Thymus (tissue), 11 donors: ENCODE measurements at regions not wholly inside any gene's neighbourhood (a gene's known extent, or its start where the extent isn't known, plus 50 kb on each side); places are given as distances from the start of the nearest gene placed in this dataset.

ENCODE experiments used
- DNase-seq, 9 donors: peaks; one replicate each; pipeline ENCODE4 v3.0.0-alpha.2; 2013; ENCODE audit warnings: low spot score in 9 of 9, low read depth in 6 of 9, missing footprints in 1 of 9
- H3K27ac ChIP-seq, 2 donors: one replicate each; pipeline ENCODE4 v1.5.1; 2013; ENCODE audit warnings: control low read depth in 1 of 2, low read depth in 1 of 2, low read length in 1 of 2, mild to moderate bottlenecking in 1 of 2, moderate library complexity in 1 of 2
- H3K27me3 ChIP-seq, 2 donors: one replicate each; pipeline ENCODE4 v1.5.1; 2013; ENCODE audit warnings: low read length in 1 of 2; ENCODE audit not compliant: control insufficient read depth in 2 of 2, insufficient read depth in 1 of 2
- H3K36me3 ChIP-seq, 2 donors: one replicate each; pipeline ENCODE4 v1.5.1; 2013; ENCODE audit warnings: low read length in 1 of 2, mild to moderate bottlenecking in 1 of 2, moderate library complexity in 1 of 2; ENCODE audit not compliant: control insufficient read depth in 2 of 2, insufficient read depth in 2 of 2
- H3K4me1 ChIP-seq, 2 donors: one replicate each; pipeline ENCODE4 v1.5.1; 2013; ENCODE audit warnings: low read length in 2 of 2; ENCODE audit not compliant: control insufficient read depth in 2 of 2, insufficient read depth in 2 of 2
- H3K4me3 ChIP-seq, 2 donors: one replicate each; pipeline ENCODE4 v1.5.1; 2013; ENCODE audit warnings: low read length in 2 of 2, control low read depth in 1 of 2, mild to moderate bottlenecking in 1 of 2
- H3K9me3 ChIP-seq, 2 donors: one replicate each; pipeline ENCODE4 v1.5.1; 2013; ENCODE audit warnings: low read length in 1 of 2, mild to moderate bottlenecking in 1 of 2; ENCODE audit not compliant: control insufficient read depth in 2 of 2, insufficient read depth in 1 of 2
- WGBS: extraction: QIAGEN DNeasy Blood & Tissue Kit; methylation state at CpG from one replicate; pipeline ENCODE4 v1.1.7; 2013; 5-methylcytosine and 5-hydroxymethylcytosine counted together
- donor health status: healthy.

GRCh38 chr7:46847126-46847525 is 734.8 kb downstream of the TNS3 start:
- no peaks in the 10 kb centered on the region for H3K27me3 ChIP-seq
- no peaks in the 10 kb centered on the region for H3K9me3 ChIP-seq
- WGBS = 95% methylated on average over 3 of the region's 3 CpGs
- no peak overlapping the region for H3K4me3 ChIP-seq
- no peaks in the 10 kb centered on the region for H3K4me1 ChIP-seq
- no peak overlapping the region for H3K27ac ChIP-seq
- no peaks in the 10 kb centered on the region for H3K36me3 ChIP-seq
- DNase-seq = no peak

- 93% methylated on average over 3 of the region's 3 CpGs for WGBS
Measured at GRCh38 chr7:46844486-46844885, 737.4 kb downstream of the TNS3 start.

GRCh38 chr7:46841248-46841647 is 740.7 kb downstream of the TNS3 start:
- H3K9me3 ChIP-seq = no peaks in the 10 kb centered on the region
- H3K4me3 ChIP-seq = no peak overlapping the region
- no peaks in the 10 kb centered on the region for H3K27me3 ChIP-seq
- H3K4me1 ChIP-seq = no peaks in the 10 kb centered on the region
- H3K27ac ChIP-seq = no peak overlapping the region
- H3K36me3 ChIP-seq = no peaks in the 10 kb centered on the region
- 97% methylated on average over 3 of the region's 3 CpGs for WGBS
- no peak for DNase-seq

More at GRCh38 chr7:46844486-46844885, 737.4 kb downstream of the TNS3 start:
- no peaks in the 10 kb centered on the region for H3K27me3 ChIP-seq
- H3K36me3 ChIP-seq = no peaks in the 10 kb centered on the region
- no peaks in the 10 kb centered on the region for H3K4me1 ChIP-seq
- DNase-seq = no peak
- H3K9me3 ChIP-seq = no peaks in the 10 kb centered on the region
- H3K27ac ChIP-seq = no peak overlapping the region
- no peak overlapping the region for H3K4me3 ChIP-seq

GRCh38 chr7:46839651-46840050 is 742.3 kb downstream of the TNS3 start:
- no peak for DNase-seq
- Histone ChIP-seq H3K36me3 (no peaks in the 10 kb centered on the region), H3K4me1 (no peaks in the 10 kb centered on the region), H3K27me3 (no peaks in the 10 kb centered on the region), H3K4me3 (no peak overlapping the region), H3K27ac (no peak overlapping the region), H3K9me3 (no peaks in the 10 kb centered on the region)
- 93% methylated on average over 3 of the region's 3 CpGs for WGBS

- Histone ChIP-seq H3K9me3 (no peaks in the 10 kb centered on the region), H3K4me3 (no peak overlapping the region), H3K4me1 (no peaks in the 10 kb centered on the region), H3K27me3 (no peaks in the 10 kb centered on the region), H3K27ac (no peak overlapping the region), H3K36me3 (no peaks in the 10 kb centered on the region)
- 85% methylated on average over 5 of the region's 5 CpGs for WGBS
- no peak for DNase-seq
Measured at GRCh38 chr7:46838463-46838862, 743.4 kb downstream of the TNS3 start.

GRCh38 chr7:46835556-46835955 is 746.4 kb downstream of the TNS3 start:
- Histone ChIP-seq H3K27me3 (no peaks in the 10 kb centered on the region), H3K9me3 (no peaks in the 10 kb centered on the region), H3K4me3 (no peak overlapping the region), H3K27ac (no peak overlapping the region), H3K4me1 (no peaks in the 10 kb centered on the region), H3K36me3 (no peaks in the 10 kb centered on the region)
- WGBS = 94% methylated on average over 2 of the region's 2 CpGs
- no peak for DNase-seq

- no peaks in the 10 kb centered on the region for H3K9me3 ChIP-seq
- H3K27ac ChIP-seq = no peak overlapping the region
- 89% methylated on average over 5 of the region's 5 CpGs for WGBS
Measured at GRCh38 chr7:46834921-46835320, 747.0 kb downstream of the TNS3 start.

GRCh38 chr7:46833197-46833596 is 748.7 kb downstream of the TNS3 start:
- no peak overlapping the region for H3K4me3 ChIP-seq
- DNase-seq = no peak
- no peaks in the 10 kb centered on the region for H3K27me3 ChIP-seq
- WGBS = 95% methylated on average over 1 of the region's 1 CpG
- no peak overlapping the region for H3K27ac ChIP-seq
- no peaks in the 10 kb centered on the region for H3K36me3 ChIP-seq
- no peaks in the 10 kb centered on the region for H3K9me3 ChIP-seq
- H3K4me1 ChIP-seq = no peaks in the 10 kb centered on the region

More at GRCh38 chr7:46834921-46835320, 747.0 kb downstream of the TNS3 start:
- Histone ChIP-seq H3K4me3 (no peak overlapping the region), H3K27me3 (no peaks in the 10 kb centered on the region), H3K36me3 (no peaks in the 10 kb centered on the region), H3K4me1 (no peaks in the 10 kb centered on the region)
- DNase-seq = no peak

GRCh38 chr7:46832136-46832535 is 749.8 kb downstream of the TNS3 start:
- Histone ChIP-seq H3K9me3 (peaks cover 0 to 5% of the 10 kb centered on the region in 2 donors), H3K4me3 (no peak overlapping the region), H3K4me1 (no peaks in the 10 kb centered on the region), H3K36me3 (no peaks in the 10 kb centered on the region), H3K27ac (no peak overlapping the region), H3K27me3 (no peaks in the 10 kb centered on the region)
- DNase-seq = no peak
- 83% methylated on average over 2 of the region's 2 CpGs for WGBS

- Histone ChIP-seq H3K4me3 (no peak overlapping the region), H3K27ac (no peak overlapping the region), H3K36me3 (no peaks in the 10 kb centered on the region), H3K4me1 (no peaks in the 10 kb centered on the region), H3K27me3 (no peaks in the 10 kb centered on the region), H3K9me3 (peaks cover 0 to 8% of the 10 kb centered on the region in 2 donors)
- 92% methylated on average over 7 of the region's 7 CpGs for WGBS
- DNase-seq = no peak
Measured at GRCh38 chr7:46819819-46820218, 762.1 kb downstream of the TNS3 start.
